Amniotic epithelial cell (primary cell): ENCODE measurements at regions not wholly inside any gene's neighbourhood (a gene's known extent, or its start where the extent isn't known, plus 50 kb on each side); places are given as distances from the start of the nearest gene placed in this dataset.

ENCODE experiments used
- DNase-seq: peaks from one replicate; pipeline ENCODE4 v3.0.0-alpha.2; 2010; ENCODE audit warnings: low read depth

- no peak for DNase-seq
Observed at GRCh38 chr6:170177772-170178560, 112.9 kb downstream of the DLL1 start.

DNA sequence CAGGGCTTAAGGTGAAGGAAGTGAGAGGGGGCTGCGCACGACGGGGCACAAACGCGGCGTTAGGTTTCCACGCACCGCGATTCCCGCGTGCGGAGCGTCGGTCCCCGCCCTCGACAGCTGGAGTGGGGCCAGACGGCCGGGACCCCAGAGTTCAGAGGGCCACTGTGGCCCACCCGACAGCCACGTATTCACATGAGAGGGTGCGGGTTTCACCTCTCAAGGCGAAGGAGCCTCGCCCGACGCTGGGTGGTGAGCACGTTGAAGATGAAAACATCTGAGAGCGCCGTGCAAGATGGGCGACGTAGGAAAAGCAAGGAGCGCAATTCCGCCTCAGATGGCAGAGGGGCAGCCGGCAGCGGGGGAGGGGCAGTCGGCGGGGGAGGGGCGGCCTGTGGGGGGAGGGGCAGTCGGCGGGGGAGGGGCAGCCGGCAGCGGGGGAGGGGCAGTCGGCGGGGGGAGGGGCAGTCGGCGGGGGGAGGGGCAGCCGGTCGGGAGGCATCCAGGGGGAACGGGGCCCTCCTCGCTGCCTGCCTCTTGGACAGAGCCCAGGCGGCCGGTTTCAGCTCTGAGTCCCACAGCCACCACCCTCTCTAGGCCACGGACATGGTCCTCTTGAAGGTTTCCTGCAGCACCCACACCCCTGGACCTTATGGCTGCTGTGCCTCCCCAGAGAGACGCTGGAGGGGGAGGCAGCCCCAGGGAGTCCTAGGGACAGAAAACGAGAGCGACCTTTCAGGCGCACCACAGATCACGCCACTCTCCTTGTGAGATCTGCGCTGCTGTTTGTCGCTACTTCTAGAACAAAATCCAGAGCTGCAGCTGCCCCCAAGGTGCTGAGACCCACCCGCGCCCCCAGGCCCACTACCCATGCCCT lies 113.7 kb downstream of the DLL1 start:
- no peak for DNase-seq

DNA sequence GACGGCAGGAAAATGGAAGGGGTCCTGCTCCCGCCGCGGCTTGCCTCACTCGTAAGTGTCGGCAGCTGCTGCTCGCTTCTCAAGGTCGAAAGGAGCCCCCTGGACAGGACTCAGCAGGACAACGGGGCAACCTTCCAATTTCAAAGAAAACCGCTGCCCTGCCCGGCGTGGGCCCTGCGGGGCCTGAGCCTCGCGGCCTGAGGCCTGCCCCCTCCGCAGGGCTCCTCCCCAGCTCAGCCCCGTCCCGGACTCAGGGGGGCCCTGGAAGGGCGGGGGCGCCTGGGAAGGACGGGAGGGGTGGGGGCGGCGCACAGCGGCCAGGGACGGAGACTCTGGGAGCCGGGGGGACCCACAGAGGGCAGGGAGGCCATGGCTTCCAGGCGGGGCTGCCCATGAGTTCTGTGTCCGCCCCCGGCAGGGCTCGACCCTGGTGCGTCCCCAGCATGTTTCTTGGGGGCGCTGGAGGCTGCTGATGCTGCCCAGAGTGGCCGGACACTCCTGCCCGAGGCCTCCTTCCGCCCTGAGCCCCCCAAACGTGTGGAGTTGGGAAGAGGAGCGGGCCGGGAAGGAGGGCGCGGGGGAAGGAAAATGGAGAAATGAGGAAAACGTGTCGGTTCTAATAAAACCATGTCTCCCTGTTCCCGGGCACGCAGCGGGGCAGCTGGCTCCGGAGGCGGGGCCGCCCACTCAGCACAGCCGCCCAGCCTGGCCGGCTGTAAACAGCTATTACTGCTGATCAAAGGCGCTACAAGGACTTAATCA lies 114.6 kb downstream of the DLL1 start:
- DNase-seq: no peak

DNA sequence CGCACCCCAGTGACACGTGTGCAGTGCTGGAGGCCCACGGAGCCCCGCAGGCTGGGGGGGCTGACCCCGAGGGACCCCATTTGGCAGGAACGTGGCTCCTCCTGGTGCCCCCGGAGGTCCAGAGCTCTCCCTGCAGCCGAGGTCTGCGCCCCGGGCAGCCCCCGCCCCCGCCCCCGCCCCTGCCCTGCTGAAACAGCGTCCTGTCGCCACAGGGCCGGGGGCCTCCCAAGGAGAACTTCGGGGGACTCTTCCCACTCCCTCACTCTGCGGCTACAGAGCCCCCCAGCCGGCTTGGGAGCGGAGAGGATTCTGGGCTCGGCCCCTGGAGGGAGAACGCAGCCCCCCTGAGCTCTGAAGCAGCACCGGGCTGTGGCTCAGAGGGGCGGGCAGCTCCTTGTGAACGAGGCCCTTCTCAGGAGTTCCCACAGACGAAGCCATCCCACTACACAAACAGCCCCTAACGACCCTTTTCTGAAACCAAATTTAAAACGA lies 115.2 kb downstream of the DLL1 start:
- no peak for DNase-seq

DNA sequence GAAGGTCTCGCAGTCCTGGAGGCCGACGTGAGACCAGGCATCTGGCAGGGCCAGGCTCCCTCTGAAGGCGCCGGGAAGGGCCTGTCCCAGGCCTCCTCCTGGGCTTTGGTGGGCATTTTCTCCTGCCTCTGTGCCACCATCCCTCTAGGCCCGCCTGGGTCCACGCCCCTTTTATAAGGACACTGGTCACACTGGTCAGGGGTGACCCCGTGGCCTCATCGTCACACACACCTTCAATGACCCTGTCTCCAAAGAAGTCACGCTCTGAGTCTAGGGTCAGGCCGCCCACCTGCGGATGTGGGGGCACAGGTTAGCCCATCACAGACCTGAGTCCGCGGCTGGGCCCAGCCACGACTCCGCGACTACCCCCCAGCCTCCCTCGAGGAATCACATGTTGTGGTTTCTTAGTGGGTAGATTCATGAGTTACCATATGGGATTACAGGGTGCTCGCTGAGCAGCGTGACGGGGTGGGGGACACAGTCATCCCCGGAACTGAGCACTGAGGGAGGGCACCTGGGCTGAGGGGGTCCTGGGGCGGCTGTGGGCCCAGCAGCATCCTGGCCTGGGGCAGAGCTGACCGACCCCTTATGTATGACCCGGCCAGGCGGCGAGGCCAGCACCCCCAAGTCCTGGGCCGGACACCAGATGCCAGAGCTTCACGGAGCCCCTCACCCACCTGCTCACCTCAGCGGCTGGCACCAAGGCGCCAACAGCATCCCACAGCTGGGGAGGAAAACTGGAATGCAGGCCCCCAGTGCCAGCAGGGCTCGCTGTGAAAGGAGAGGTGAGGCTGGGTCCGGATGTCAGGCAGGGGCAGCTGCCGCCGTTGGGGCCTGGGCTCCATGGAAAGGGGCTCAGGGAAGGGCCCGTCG lies 115.9 kb downstream of the DLL1 start:
- no peak for DNase-seq

- DNase-seq: no peak
Observed at GRCh38 chr6:170174124-170174770, 116.6 kb downstream of the DLL1 start.

GRCh38 chr6:170173335-170173881 lies 117.5 kb downstream of the DLL1 start:
- no peak for DNase-seq

GRCh38 chr6:170172825-170173256 lies 118.0 kb downstream of the DLL1 start:
- no peak for DNase-seq

DNA sequence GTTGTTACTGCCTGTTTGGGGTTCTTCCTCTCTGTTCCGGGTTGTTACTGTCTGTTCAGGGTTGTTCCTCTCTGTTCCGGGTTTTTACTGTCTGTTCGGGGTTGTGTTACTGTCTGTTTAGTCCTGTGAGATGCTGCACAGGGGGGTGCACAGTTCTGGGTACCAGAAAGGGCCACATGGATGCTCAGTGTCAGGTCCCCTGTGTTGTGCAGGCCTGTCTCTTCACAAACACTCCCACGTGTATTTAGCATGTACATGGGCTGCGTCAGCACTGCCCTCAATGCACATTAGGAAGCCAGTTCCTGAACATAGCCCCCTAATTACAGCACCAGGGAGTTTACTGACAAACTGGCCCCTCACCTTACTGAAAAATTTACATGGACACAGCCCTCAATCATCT lies 118.5 kb downstream of the DLL1 start:
- DNase-seq: no peak

DNA sequence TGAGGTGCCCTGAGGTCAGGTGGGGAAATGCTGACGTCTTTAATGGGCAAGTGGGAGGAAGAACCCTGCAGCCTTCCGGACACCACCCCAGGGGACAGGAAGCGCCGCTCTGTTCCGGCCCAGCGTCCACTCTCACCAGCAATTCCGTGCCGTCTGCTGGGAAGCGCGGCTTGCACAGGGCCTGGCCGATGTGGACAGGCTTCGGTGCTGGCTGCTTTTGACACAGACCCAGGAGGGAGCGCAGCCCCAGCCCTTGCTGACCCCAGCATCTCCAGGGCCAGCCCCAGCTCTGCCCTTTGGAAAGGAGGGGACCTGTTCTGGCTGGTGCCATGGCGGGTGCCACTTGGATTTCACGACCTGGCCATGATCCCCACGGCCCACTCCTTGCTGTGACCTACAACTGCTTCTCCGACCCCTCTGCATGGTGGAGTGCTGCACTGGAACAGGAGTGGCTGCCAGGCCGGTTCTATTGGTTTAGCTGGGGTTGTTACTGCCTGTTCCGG lies 123.2 kb downstream of the DLL1 start:
- DNase-seq: no peak

- DNase-seq: no peak
Observed at GRCh38 chr6:170166511-170167122, 124.3 kb downstream of the DLL1 start.

GRCh38 chr6:170165471-170166117 lies 125.3 kb downstream of the DLL1 start:
- DNase-seq: no peak

DNA sequence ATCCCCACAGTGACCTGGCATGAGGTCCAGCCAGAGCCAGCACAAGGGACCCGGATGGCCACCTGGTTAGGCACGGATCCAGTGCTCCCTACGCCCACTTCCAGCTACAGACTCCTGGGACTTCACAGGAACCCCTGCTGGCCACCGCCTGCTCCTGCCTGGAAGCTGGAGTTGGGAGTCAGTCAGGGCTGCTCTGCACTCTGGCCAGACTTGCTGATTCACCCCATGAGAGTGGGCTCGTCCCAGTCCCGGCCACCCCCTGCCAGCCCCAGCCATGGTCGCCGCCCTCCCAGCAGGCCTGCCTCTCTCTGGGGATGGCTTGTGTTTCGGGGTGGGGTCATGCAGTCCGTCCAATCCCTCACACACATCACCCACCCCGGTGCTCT lies 125.8 kb downstream of the DLL1 start:
- no peak for DNase-seq

DNA sequence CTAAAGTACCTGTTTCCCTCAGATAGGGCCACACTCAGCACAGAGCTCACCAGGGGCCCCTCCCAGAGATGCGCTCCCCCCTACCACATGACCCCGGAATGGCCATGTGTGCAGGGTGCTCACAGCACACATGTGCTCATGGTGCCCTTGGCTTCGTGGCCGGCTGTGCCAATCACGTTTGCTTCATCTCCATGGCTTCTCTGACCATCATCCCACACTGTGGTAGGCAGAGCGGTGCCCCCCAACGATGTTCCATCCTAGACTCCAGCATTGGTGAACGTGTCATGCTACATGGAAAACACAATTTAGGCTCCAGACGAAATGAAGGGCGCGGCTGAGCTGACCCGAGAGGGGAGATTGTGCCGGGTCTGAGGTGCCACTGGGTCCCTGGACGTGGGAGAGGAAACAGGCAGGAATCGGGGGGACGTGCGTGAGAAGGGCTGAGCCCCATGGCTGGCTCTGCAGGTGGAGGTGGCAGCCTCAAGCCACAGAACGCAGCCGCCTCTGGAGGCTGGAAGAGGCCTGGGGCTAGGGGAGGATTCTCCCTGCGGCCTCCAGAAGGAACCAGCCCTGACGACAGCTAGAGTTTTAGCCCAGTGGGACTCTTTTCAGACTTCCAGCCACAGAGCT lies 126.5 kb downstream of the DLL1 start:
- no peak for DNase-seq

GRCh38 chr6:170163405-170164170 lies 127.3 kb downstream of the DLL1 start:
- DNase-seq: no peak

GRCh38 chr6:170162775-170163404 lies 128.0 kb downstream of the DLL1 start:
- no peak for DNase-seq

- no peak for DNase-seq
Observed at GRCh38 chr6:170162011-170162774, 128.7 kb downstream of the DLL1 start.
